ENCODE measurements at regions not wholly inside any gene's neighbourhood (a gene's known extent, or its start where the extent isn't known, plus 50 kb on each side); places are given as distances from the start of the nearest gene placed in this dataset.

- no peak for DNase-seq (ENCODE audit: low read depth, low spot score)
- no peak for TF ChIP-seq CTCF (conservative IDR thresholded peaks at IDR 0.05)
- Mint-ChIP-seq H3K9me3 (peaks cover 4% of the 10 kb centered on the region), H3K27ac (ENCODE audit: unreplicated experiment) (no peak overlapping the region), H3K4me1 (no peaks in the 10 kb centered on the region), H3K36me3 (ENCODE audit: low read depth) (no peaks in the 10 kb centered on the region), H3K27me3 (ENCODE audit: low read depth) (no peaks in the 10 kb centered on the region), H3K4me3 (no peak overlapping the region)
Measured at GRCh38 chr14:61965030-61965745, 203.0 kb downstream of the SNAPC1 start.

- Mint-ChIP-seq H3K36me3 (ENCODE audit: low read depth) (no peaks in the 10 kb centered on the region), H3K4me1 (peaks cover 5% of the 10 kb centered on the region), H3K4me3 (no peak overlapping the region), H3K27ac (ENCODE audit: unreplicated experiment) (no peak overlapping the region), H3K27me3 (ENCODE audit: low read depth) (no peaks in the 10 kb centered on the region), H3K9me3 (no peaks in the 10 kb centered on the region)
- no peak for DNase-seq (ENCODE audit: low read depth, low spot score)
- TF ChIP-seq CTCF (conservative IDR thresholded peaks at IDR 0.05): no peak
Measured at GRCh38 chr14:61968207-61968606, 206.0 kb downstream of the SNAPC1 start.

- Mint-ChIP-seq H3K4me1 (peaks cover 5% of the 10 kb centered on the region), H3K27me3 (ENCODE audit: low read depth) (no peaks in the 10 kb centered on the region), H3K9me3 (peaks cover 4% of the 10 kb centered on the region), H3K36me3 (ENCODE audit: low read depth) (no peaks in the 10 kb centered on the region), H3K27ac (ENCODE audit: unreplicated experiment) (no peak overlapping the region), H3K4me3 (no peak overlapping the region)
- DNase-seq (ENCODE audit: low read depth, low spot score): no peak
- no peak for TF ChIP-seq CTCF (conservative IDR thresholded peaks at IDR 0.05)
Measured at GRCh38 chr14:61972711-61973110, 210.5 kb downstream of the SNAPC1 start.

GRCh38 chr14:61973981-61974380 lies 211.8 kb downstream of the SNAPC1 start:
- H3K9me3 Mint-ChIP-seq: peaks cover 4% of the 10 kb centered on the region
- no peaks in the 10 kb centered on the region for H3K36me3 Mint-ChIP-seq (ENCODE audit: low read depth)
- H3K27ac Mint-ChIP-seq (ENCODE audit: unreplicated experiment): no peak overlapping the region
- no peaks in the 10 kb centered on the region for H3K27me3 Mint-ChIP-seq (ENCODE audit: low read depth)
- TF ChIP-seq CTCF (conservative IDR thresholded peaks at IDR 0.05): no peak
- H3K4me3 Mint-ChIP-seq: no peak overlapping the region
- no peak for DNase-seq (ENCODE audit: low read depth, low spot score)
- H3K4me1 Mint-ChIP-seq: peaks cover 5% of the 10 kb centered on the region

GRCh38 chr14:61977217-61977616 lies 215.0 kb downstream of the SNAPC1 start:
- Mint-ChIP-seq H3K27ac (ENCODE audit: unreplicated experiment) (no peak overlapping the region), H3K4me1 (peaks cover 5% of the 10 kb centered on the region)

More at GRCh38 chr14:61977217-61977616, 215.0 kb downstream of the SNAPC1 start:
- Mint-ChIP-seq H3K36me3 (ENCODE audit: low read depth) (no peaks in the 10 kb centered on the region), H3K4me3 (no peak overlapping the region), H3K27me3 (ENCODE audit: low read depth) (no peaks in the 10 kb centered on the region), H3K9me3 (peaks cover 4% of the 10 kb centered on the region)
- DNase-seq (ENCODE audit: low read depth, low spot score): no peak
- TF ChIP-seq CTCF (conservative IDR thresholded peaks at IDR 0.05): no peak

All from neural crest cell (in vitro differentiated cells).